KOPT-K1 (cell line): ENCODE measurements at regions not wholly inside any gene's neighbourhood (a gene's known extent, or its start where the extent isn't known, plus 50 kb on each side); places are given as distances from the start of the nearest gene placed in this dataset.

Experiments used
- H3K27ac ChIP-seq: fragments of 200-600 bp; sonication (generic); 2 replicates; pipeline ENCODE4 v1.5.1; 2016; ENCODE audit warnings: antibody characterized with exemption, mild to moderate bottlenecking, low read depth, low read length; ENCODE audit not compliant: poor library complexity, severe bottlenecking
- H3K36me3 ChIP-seq: fragments of 200-600 bp; sonication (generic); 2 replicates; pipeline ENCODE4 v1.5.1; 2017; ENCODE audit warnings: antibody characterized with exemption, mild to moderate bottlenecking, low read length, moderate library complexity; ENCODE audit not compliant: insufficient read depth
- H3K9me3 ChIP-seq: fragments of 200-600 bp; sonication (generic); 2 replicates; pipeline ENCODE4 v1.5.1; 2017; ENCODE audit warnings: antibody characterized with exemption, low read length, mild to moderate bottlenecking; ENCODE audit not compliant: insufficient read depth, poor library complexity, severe bottlenecking

GRCh38 chr18:11518788-11519685, 90.4 kb upstream of the SLC35G4 start:
- H3K36me3 ChIP-seq = no peaks in the 10 kb centered on the region
- H3K9me3 ChIP-seq = no peaks in the 10 kb centered on the region
- H3K27ac ChIP-seq = no peak overlapping the region

- no peaks in the 10 kb centered on the region for H3K36me3 ChIP-seq
- no peak overlapping the region for H3K27ac ChIP-seq
- H3K9me3 ChIP-seq = no peaks in the 10 kb centered on the region
These were observed 91.7 kb upstream of the SLC35G4 start for GRCh38 chr18:11517704-11518103.

GRCh38 chr18:11516751-11517503, 92.5 kb upstream of the SLC35G4 start:
- H3K9me3 ChIP-seq = no peaks in the 10 kb centered on the region
- H3K27ac ChIP-seq = no peak overlapping the region
- no peaks in the 10 kb centered on the region for H3K36me3 ChIP-seq

- Histone ChIP-seq H3K9me3 (no peaks in the 10 kb centered on the region), H3K36me3 (no peaks in the 10 kb centered on the region), H3K27ac (no peak overlapping the region)
These were observed 95.1 kb upstream of the SLC35G4 start for GRCh38 chr18:11514267-11514666.

DNA sequence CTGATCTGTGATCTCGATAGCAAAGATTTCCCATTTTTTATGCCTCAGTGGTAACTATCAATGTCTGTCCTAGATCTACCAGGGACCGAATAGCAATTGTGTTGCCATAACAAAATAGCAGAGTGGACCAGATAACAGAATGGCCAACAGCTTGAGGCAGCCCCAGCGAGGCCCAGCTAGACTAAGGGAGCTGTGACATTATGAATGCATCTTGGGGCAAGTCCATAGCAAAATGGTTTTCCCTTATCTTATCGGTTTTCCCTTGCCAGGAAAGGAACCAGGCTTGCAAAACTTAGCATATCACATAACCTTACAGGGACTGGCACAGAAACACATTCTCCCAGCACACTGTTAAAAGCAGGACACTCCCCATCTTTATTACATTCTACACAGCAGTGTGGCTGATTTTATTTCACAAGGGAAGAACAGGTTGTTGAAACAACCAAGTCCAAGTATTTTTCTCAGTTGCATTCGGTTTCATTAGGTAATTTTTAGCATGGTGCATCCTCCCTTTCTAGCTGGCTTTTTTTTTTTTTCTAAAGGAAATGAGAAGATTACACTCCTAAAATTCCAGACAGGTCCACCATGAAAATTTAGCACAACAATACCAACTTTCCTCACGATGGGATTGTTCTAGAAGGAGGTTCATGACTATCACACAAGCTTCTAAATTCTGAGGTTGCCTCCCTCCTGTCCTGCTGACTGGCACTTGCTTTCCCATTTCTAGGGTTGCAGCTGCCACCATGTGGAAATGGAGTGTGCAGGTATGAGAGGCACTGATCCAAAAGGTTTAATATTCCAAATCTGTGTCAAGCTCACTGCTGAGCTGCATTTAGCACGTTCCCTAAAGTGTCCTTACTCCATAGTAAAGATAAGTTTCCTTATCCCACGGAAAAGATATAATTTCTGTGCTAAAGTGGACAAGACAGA, 97.0 kb upstream of the SLC35G4 start:
- H3K27ac ChIP-seq = peak overlapping the region; percentile 46
- H3K36me3 ChIP-seq = no peaks in the 10 kb centered on the region
- no peaks in the 10 kb centered on the region for H3K9me3 ChIP-seq

GRCh38 chr18:11511434-11512095, 97.8 kb upstream of the SLC35G4 start:
- H3K36me3 ChIP-seq = no peaks in the 10 kb centered on the region
- no peaks in the 10 kb centered on the region for H3K9me3 ChIP-seq
- H3K27ac ChIP-seq = peak overlapping the region; percentile 46

GRCh38 chr18:11506856-11507255, 102.5 kb upstream of the SLC35G4 start:
- no peak overlapping the region for H3K27ac ChIP-seq

DNA sequence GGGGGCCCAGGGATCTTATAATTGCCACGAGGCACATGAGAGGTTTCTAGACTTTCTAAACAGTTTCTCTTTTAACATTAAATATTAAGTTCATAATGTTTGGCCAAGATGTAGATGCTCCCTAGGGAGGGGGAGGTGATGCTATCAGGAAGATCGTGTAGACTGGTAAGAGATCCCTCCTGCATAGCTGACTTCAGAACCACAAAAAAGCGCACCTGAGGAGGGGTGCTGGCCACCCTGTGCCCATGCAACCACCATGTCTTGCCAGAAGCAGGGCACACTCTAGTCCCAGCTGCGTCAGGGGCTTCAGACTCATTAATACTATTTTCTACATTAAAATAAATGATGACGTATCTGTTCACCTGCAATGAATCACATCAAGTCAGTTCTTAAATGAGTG, 103.4 kb upstream of the SLC35G4 start:
- Histone ChIP-seq H3K36me3 (no peaks in the 10 kb centered on the region), H3K27ac (no peak overlapping the region), H3K9me3 (no peaks in the 10 kb centered on the region)

More at GRCh38 chr18:11506856-11507255, 102.5 kb upstream of the SLC35G4 start:
- Histone ChIP-seq H3K36me3 (no peaks in the 10 kb centered on the region), H3K9me3 (no peaks in the 10 kb centered on the region)

DNA sequence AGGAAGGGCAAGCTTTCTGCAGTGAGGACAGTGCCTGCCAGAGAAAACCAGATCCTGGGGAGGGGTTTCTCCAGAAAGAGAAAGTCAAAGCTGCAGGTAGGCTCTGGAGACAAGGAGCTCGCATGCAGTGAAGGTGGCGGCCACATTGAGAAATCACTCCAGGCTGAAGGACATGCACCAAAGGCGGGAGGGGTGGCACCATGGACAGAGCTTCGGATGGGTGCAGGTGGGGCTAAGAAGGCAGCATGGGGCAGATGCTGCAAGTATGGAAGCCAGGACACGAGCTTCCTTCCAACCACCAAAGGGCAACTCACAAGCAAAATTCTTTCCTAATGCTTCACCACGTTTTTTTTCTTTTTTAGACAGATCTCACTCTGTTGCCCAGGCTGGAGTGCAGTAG, 104.4 kb upstream of the SLC35G4 start:
- no peaks in the 10 kb centered on the region for H3K36me3 ChIP-seq
- no peaks in the 10 kb centered on the region for H3K9me3 ChIP-seq
- no peak overlapping the region for H3K27ac ChIP-seq

- H3K27ac ChIP-seq = no peak overlapping the region
- no peaks in the 10 kb centered on the region for H3K36me3 ChIP-seq
- no peaks in the 10 kb centered on the region for H3K9me3 ChIP-seq
These were observed 107.0 kb upstream of the SLC35G4 start for GRCh38 chr18:11502368-11502767.

- Histone ChIP-seq H3K9me3 (no peaks in the 10 kb centered on the region), H3K27ac (no peak overlapping the region), H3K36me3 (no peaks in the 10 kb centered on the region)
These were observed 108.0 kb upstream of the SLC35G4 start for GRCh38 chr18:11501352-11501751.

DNA sequence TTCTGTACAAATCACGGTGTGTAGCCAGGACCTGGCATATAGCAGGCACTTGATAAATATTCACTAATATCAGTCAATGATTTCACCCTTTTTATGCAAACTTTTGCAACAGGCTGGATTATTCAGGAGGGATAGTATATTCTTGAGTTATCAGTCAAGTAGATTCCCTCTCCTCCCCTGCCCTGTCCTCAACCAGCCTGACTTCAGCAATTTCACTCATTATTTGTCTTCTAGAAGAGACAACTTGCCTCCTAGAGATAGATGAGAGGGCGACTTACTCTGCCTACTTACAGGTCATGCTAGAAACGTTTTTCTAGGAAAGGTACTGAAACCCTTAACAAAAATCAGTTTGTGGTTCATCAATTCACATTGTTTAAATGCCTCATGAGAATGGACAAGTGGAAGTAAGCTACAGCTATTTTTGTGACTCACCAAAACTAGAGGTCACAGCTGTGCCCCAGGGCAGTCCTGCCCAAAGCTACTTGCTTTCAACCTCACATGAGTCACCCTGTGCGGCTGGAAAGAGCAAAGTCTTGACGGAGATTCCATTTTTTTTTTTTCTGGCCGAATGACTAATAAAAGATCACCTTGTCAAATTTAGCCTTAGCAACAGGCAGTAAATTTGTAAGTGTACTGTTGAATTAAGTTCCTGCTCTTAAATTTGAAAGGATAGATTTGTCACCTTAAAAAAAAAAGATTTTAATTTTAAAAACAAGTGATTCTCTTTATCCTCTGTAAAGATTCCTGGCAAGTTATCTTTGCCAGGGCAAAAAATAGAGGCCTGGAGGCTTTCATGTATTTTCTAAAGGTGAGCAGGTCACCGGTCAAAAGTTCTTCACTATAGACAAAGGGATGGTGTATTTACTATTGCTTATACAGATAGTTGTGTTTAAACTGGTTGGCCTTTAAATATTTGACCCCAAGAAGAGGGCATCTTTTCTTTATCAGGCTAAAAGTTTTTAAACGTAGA, 109.0 kb upstream of the SLC35G4 start:
- Histone ChIP-seq H3K9me3 (no peaks in the 10 kb centered on the region), H3K36me3 (no peaks in the 10 kb centered on the region), H3K27ac (no peak overlapping the region)

GRCh38 chr18:11498821-11499220, 110.6 kb upstream of the SLC35G4 start:
- Histone ChIP-seq H3K27ac (no peak overlapping the region), H3K36me3 (no peaks in the 10 kb centered on the region), H3K9me3 (no peaks in the 10 kb centered on the region)
